ENCODE measurements at regions not wholly inside any gene's neighbourhood (a gene's known extent, or its start where the extent isn't known, plus 50 kb on each side); places are given as distances from the start of the nearest gene placed in this dataset.

DNA sequence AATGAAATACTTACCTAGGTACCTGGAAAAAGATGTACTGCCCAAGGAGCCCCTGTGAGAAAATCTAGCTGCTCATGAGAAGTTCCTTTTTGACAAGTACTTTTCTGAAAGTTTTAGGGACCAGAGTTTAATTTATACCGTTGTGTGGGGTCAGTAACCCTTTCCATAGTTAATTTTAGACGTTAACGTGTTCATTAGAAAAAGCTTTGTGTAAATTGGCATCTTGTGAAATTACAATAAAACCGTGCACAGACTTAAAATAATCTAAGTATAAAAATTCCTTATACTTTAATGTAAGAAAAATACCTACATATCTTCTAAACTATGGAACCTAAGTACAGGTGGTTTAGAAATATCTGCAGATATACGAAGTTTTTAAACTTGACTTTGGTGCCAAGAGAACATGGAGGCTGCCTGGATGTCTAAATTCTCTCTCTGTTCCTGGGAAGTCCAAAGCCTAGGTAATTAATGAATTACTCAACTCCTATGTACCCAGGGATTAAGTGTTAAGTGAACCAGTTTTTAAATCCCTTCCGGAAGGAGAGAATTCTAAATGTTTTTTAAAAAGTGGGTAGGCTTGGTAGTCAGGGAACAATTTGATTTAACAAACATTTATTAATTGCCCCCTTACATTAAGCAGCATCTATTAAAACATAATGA lies 50.2 kb upstream of the PDX1 start:
- no peaks in the 10 kb centered on the region for H3K36me3 ChIP-seq (ENCODE audit: insufficient read depth, low read length)
- no peak overlapping the region for H2AFZ ChIP-seq (ENCODE audit: low read depth, low read length)
- no peak overlapping the region for H3K4me2 ChIP-seq (ENCODE audit: low read length)
- no peaks in the 10 kb centered on the region for H3K79me2 ChIP-seq (ENCODE audit: insufficient read depth, low read length)
- no peaks in the 10 kb centered on the region for H3K4me1 ChIP-seq (ENCODE audit: insufficient read depth, low read length)
- no peaks in the 10 kb centered on the region for H3K36me3 Mint-ChIP-seq (ENCODE audit: low read depth, unreplicated experiment)
- H3K27ac Mint-ChIP-seq (ENCODE audit: unreplicated experiment): no peak overlapping the region
- H3K9ac ChIP-seq (ENCODE audit: low read length): no peak overlapping the region
- no peak overlapping the region for H3K27ac ChIP-seq (ENCODE audit: low read depth, low read length)
- H4K20me1 ChIP-seq (ENCODE audit: insufficient read depth, low read length): no peaks in the 10 kb centered on the region
- H3K9me3 ChIP-seq (ENCODE audit: insufficient read depth, low read depth, low read length): no peaks in the 10 kb centered on the region
- no peaks in the 10 kb centered on the region for H3K4me1 Mint-ChIP-seq (ENCODE audit: low read depth, unreplicated experiment)
- FAIRE-seq: no peak
- no peak for DNase-seq (ENCODE audit: low read depth)
- H3K27me3 ChIP-seq (ENCODE audit: insufficient read depth, low read length): no peaks in the 10 kb centered on the region
- no peak overlapping the region for H3K4me3 Mint-ChIP-seq (ENCODE audit: unreplicated experiment)
- H3K9me3 Mint-ChIP-seq (ENCODE audit: unreplicated experiment): no peaks in the 10 kb centered on the region
- no peak overlapping the region for H3K4me3 ChIP-seq (ENCODE audit: insufficient read depth, low read depth, low read length)
- TF ChIP-seq EZH2 (IDR thresholded peaks at IDR 0.05; ENCODE audit: insufficient read depth, low read length): no peak
- TF ChIP-seq, protein P1, sequence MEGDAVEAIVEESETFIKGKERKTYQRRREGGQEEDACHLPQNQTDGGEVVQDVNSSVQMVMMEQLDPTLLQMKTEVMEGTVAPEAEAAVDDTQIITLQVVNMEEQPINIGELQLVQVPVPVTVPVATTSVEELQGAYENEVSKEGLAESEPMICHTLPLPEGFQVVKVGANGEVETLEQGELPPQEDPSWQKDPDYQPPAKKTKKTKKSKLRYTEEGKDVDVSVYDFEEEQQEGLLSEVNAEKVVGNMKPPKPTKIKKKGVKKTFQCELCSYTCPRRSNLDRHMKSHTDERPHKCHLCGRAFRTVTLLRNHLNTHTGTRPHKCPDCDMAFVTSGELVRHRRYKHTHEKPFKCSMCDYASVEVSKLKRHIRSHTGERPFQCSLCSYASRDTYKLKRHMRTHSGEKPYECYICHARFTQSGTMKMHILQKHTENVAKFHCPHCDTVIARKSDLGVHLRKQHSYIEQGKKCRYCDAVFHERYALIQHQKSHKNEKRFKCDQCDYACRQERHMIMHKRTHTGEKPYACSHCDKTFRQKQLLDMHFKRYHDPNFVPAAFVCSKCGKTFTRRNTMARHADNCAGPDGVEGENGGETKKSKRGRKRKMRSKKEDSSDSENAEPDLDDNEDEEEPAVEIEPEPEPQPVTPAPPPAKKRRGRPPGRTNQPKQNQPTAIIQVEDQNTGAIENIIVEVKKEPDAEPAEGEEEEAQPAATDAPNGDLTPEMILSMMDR (IDR thresholded peaks at IDR 0.05; ENCODE audit: insufficient read depth, low read depth, low read length): no peak
- H3K27me3 Mint-ChIP-seq (ENCODE audit: low read depth, unreplicated experiment): peaks cover 8% of the 10 kb centered on the region

Data from astrocyte (in vitro differentiated cells and primary cell).